Bronchial epithelial cell (primary cell): ENCODE measurements at regions not wholly inside any gene's neighbourhood (a gene's known extent, or its start where the extent isn't known, plus 50 kb on each side); places are given as distances from the start of the nearest gene placed in this dataset.

Experiments used
- DNase-seq: peaks from one replicate; pipeline ENCODE4 v3.0.0-alpha.2; 2010; ENCODE audit warnings: low read depth
- FAIRE-seq: peaks from 2 replicates; lab custom pipeline; 2011; peaks lifted over from hg19 to GRCh38; lab: Jason Lieb, UNC
- H3K27me3 ChIP-seq: 2 replicates; pipeline ENCODE4 v1.5.1; 2011; ENCODE audit warnings: low read length; ENCODE audit not compliant: control insufficient read depth, insufficient read depth
- H3K36me3 ChIP-seq: 2 replicates; pipeline ENCODE4 v1.5.1; 2011; ENCODE audit warnings: low read length; ENCODE audit not compliant: control insufficient read depth, insufficient read depth
- H3K4me3 ChIP-seq: 2 replicates; pipeline ENCODE4 v1.5.1; 2011; ENCODE audit warnings: mild to moderate bottlenecking, low read depth, low read length, control low read depth
- TF ChIP-seq, protein P1 (sequence below): IDR thresholded peaks from 2 replicates; pipeline ENCODE4 v1.5.1; 2011; ENCODE audit warnings: mild to moderate bottlenecking, moderate library complexity, low read length, control low read depth, inconsistent platforms; ENCODE audit not compliant: insufficient read depth, severe bottlenecking

DNA sequence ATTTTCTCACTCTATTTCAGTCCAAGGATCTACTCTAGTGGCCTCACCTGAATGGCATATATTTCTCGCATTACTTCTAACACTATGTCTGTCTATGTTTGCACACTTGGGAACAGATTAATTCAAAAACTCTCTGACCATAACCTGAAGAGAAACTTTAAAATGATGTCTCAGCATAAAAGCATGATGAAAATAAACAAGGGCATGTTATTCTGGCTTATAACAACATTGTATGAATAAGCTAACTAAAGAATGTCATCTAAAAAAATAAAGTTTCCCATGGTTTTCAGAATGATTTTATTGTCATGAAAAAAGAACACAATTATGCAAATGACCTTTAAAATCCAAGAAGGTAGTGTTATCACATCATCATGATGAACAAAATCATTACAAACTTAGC, 85.5 kb upstream of the ROBO2 start:
- FAIRE-seq = no peak
- Histone ChIP-seq H3K27me3 (no peaks in the 10 kb centered on the region), H3K4me3 (no peak overlapping the region), H3K36me3 (no peaks in the 10 kb centered on the region)
- no peak for DNase-seq
- TF ChIP-seq, protein P1, sequence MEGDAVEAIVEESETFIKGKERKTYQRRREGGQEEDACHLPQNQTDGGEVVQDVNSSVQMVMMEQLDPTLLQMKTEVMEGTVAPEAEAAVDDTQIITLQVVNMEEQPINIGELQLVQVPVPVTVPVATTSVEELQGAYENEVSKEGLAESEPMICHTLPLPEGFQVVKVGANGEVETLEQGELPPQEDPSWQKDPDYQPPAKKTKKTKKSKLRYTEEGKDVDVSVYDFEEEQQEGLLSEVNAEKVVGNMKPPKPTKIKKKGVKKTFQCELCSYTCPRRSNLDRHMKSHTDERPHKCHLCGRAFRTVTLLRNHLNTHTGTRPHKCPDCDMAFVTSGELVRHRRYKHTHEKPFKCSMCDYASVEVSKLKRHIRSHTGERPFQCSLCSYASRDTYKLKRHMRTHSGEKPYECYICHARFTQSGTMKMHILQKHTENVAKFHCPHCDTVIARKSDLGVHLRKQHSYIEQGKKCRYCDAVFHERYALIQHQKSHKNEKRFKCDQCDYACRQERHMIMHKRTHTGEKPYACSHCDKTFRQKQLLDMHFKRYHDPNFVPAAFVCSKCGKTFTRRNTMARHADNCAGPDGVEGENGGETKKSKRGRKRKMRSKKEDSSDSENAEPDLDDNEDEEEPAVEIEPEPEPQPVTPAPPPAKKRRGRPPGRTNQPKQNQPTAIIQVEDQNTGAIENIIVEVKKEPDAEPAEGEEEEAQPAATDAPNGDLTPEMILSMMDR = no peak

DNA sequence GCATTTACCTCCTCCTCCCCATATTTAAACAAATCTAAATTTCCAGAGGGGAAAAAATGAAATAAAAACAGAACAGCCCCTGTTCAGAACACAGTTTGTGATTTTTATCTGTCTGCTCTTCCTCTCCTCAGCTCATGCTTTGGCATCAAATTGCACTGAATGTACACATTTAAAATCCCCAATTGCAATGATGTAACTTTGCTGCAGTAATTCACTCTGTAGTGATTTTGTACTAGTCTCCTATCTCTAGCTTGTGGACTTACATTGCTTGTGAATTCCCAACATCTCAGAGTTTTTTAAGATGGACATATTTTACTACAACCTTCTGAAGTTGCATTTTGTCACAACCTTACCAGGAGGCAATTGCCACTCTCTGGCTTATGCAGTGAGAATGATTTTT, 81.6 kb upstream of the ROBO2 start:
- no peak for FAIRE-seq
- Histone ChIP-seq H3K27me3 (no peaks in the 10 kb centered on the region), H3K4me3 (no peak overlapping the region), H3K36me3 (no peaks in the 10 kb centered on the region)
- DNase-seq = no peak
- TF ChIP-seq, protein P1 = no peak

DNA sequence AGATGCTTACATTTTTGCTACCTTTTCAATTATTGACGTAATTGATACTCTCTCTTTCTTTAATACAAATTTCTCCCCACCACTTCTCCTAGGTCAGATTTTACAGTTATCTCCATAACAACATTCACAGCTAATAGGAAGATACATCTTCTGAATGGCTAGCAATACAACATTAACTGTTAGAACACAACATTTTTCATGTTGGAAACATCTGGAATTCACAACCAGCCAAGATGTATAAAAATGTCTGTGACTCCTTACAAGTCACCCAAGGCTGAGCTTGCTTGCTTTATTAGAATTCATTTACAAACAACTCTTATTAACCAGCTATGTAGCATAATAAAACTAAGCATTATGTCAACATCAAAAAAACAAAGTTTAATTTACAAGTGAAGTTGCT, 81.0 kb upstream of the ROBO2 start:
- TF ChIP-seq, protein P1 = no peak
- DNase-seq = no peak
- Histone ChIP-seq H3K4me3 (no peak overlapping the region), H3K36me3 (no peaks in the 10 kb centered on the region), H3K27me3 (no peaks in the 10 kb centered on the region)
- no peak for FAIRE-seq

DNA sequence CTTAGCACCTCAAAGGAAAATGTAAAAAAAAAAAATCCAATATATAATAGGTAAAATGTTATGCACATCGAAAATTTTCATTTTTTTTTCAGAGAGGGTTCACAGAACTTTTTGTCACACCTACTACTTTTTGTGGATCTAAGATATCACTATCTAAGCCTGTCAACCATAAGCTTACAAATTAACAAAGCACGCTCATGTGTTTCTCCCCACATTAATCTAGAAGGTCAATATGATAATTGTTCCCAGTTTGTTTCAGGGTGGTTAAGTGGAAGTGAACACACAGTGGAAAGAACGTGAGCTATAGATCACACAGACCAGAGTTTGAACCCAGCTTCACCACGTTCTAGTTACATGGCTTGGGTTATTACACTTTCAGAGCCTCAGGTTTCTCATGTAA, 78.6 kb upstream of the ROBO2 start:
- no peak overlapping the region for H3K4me3 ChIP-seq
- H3K36me3 ChIP-seq = no peaks in the 10 kb centered on the region
- TF ChIP-seq, protein P1 = no peak
- DNase-seq (no peak), FAIRE-seq (no peak)
- H3K27me3 ChIP-seq = no peaks in the 10 kb centered on the region

DNA sequence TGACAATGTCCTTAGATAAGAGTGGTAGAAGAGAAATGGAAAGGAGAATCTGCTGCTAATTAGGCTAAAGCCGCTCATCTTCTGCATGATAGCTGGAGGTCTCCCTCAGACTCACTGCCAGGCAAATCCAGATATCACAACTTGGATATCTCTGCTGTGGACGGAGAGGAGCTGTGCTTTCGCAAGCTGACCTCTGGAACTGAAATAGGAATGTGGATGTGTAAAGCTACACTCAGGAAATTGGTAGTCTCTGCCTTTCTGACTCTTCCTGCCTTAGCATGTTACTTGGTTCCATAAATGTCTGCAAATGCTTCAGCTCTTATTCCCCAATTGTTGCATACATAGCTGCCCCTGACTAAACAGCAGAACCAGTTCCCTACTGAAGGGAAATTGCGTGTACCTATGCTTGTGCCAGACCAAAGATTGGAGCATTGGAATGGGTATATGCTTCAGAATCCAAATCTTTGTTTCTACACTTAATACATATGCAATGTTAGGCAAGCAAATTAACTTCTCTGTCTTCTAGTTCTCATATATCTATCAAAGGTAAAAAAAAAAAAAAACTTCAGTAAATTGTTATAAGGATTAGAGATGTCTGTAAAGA, 74.7 kb upstream of the ROBO2 start:
- Histone ChIP-seq H3K27me3 (no peaks in the 10 kb centered on the region), H3K36me3 (no peaks in the 10 kb centered on the region), H3K4me3 (no peak overlapping the region)
- no peak for FAIRE-seq
- DNase-seq = peak; percentile 20
- TF ChIP-seq, protein P1 = no peak

DNA sequence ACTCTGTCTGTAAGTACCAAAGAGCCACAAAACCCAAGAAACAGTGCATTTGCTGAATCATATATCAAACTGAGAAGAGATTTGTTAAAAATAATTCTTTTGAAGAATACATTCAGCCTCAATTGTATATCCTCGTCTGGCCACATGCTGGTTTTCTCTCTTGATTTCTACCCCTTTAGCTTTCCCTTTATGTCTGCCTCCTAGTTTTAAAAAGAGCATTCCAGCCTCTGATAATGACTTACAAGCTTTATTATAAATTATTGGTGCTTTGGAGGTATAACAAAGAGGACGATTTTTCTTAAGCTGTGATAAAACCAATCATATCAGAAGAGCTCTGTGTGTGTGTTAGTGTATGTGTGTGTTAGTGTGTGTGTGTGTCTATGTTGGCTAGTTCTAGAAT, 70.4 kb upstream of the ROBO2 start:
- H3K27me3 ChIP-seq = no peaks in the 10 kb centered on the region
- H3K36me3 ChIP-seq = no peaks in the 10 kb centered on the region
- TF ChIP-seq, protein P1 = no peak
- no peak overlapping the region for H3K4me3 ChIP-seq
- DNase-seq (no peak), FAIRE-seq (no peak)
